Body of pancreas (tissue), 4 donors: ENCODE measurements at regions not wholly inside any gene's neighbourhood (a gene's known extent, or its start where the extent isn't known, plus 50 kb on each side); places are given as distances from the start of the nearest gene placed in this dataset.

Experiments used
- POLR2A ChIP-seq, 3 donors: fragments of 450-650 bp; IDR thresholded peaks; one replicate each; pipeline ENCODE4 v1.6.1; 2016; ENCODE audit warnings: antibody characterized with exemption in 3 of 3, mild to moderate bottlenecking in 2 of 3
- TF ChIP-seq, protein P1 (sequence below), 7 experiments: fragments of 450-650 bp in 4 of 7; fragments of 200-600 bp in 3 of 7; sonication (generic) in 3 of 7; IDR thresholded peaks; one replicate each; pipeline ENCODE4 v1.5.1; 2016 to 2019; ENCODE audit warnings: antibody characterized with exemption in 7 of 7

DNA sequence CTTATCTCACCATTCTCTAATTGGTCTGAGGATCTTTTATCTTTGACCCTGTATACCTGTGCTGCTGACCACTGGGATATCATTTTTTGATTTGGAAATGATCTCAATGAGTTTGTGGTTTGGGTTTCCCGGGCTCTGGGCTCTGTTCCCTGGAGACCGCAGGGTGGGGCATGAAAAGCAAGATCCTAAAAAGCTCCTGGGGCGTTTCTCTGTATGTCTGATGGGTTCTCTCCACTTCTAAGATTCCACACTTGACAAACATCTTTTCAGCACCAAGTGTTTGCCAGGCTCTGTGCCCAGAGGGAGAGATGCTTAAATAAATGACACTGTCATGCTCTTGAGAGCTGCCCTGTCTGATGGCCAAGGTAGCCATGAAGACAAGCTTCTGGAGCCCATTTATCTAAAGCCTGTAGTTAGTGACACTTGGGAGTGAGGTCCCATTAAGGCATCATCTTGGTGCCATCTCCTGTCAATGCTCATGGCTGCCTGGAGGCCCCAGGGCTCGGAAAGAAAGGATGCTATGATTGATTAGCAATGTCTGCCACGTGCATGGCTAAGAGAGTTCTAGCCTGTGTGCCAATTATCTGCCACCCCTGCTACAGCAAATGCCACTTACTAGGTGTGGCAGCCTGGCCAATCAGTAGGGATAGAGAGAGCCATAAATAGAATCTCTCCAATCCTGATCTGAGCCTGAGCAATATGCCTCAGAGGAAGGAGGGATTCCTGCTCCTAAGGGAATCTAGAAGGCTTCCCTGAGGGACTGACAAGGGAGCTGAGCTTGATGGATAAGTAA is 531.6 kb downstream of the MN1 start:
- TF ChIP-seq, protein P1, sequence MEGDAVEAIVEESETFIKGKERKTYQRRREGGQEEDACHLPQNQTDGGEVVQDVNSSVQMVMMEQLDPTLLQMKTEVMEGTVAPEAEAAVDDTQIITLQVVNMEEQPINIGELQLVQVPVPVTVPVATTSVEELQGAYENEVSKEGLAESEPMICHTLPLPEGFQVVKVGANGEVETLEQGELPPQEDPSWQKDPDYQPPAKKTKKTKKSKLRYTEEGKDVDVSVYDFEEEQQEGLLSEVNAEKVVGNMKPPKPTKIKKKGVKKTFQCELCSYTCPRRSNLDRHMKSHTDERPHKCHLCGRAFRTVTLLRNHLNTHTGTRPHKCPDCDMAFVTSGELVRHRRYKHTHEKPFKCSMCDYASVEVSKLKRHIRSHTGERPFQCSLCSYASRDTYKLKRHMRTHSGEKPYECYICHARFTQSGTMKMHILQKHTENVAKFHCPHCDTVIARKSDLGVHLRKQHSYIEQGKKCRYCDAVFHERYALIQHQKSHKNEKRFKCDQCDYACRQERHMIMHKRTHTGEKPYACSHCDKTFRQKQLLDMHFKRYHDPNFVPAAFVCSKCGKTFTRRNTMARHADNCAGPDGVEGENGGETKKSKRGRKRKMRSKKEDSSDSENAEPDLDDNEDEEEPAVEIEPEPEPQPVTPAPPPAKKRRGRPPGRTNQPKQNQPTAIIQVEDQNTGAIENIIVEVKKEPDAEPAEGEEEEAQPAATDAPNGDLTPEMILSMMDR (IDR thresholded peaks at IDR 0.05), result no peak
- TF ChIP-seq POLR2A (IDR thresholded peaks at IDR 0.05), result no peak
